ENCODE measurements at regions not wholly inside any gene's neighbourhood (a gene's known extent, or its start where the extent isn't known, plus 50 kb on each side); places are given as distances from the start of the nearest gene placed in this dataset.

DNA sequence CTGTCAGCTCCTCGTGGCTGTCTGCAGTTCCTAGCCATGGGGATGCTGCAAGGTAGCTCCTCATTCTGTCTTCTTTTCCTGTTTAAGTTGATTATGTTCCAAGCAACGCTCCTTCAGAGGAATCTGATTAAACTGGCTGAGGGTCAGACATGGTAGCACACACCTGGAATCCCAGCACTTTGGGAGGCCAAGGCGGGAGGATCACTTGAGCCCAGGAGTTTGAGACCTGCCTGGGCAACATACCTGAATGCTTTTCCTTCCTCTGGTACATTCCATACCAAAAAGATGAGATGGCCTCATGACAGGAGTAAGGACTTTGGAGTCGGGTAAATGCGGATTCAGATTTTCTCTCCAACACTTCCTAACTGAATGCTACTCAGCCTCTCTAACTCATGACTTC, 246.8 kb upstream of the JARID2 start:
- intact Hi-C loops (cut with micrococcal nuclease), result no loop called here

DNA sequence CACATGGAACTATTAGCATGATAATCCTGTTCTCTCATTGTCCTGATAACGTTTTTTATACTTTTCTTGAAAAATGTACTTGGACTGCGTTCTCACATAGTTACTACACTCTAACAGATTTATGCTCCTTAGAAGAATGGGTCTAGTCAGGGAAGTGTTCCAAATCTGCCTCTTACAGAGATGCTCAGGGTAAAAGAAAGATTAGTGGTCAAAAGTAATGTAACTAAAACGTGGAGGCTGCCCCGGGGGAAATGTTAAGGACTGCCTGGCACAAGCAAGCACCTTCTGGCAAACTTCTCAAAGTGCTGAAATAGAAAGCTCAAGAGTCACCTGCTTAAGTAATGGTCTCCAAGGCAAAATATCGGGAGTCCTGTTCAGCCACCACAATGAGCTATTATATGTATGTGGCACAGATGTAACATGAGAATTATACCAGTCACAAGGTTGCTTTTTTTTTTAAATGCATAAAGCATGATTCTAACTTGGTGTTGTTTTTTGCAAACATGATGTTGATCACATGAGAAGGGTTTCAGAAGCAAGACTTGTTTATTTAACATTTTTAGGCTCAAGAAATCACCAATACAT, 244.5 kb upstream of the JARID2 start:
- intact Hi-C loops (cut with micrococcal nuclease), result no loop called here

DNA sequence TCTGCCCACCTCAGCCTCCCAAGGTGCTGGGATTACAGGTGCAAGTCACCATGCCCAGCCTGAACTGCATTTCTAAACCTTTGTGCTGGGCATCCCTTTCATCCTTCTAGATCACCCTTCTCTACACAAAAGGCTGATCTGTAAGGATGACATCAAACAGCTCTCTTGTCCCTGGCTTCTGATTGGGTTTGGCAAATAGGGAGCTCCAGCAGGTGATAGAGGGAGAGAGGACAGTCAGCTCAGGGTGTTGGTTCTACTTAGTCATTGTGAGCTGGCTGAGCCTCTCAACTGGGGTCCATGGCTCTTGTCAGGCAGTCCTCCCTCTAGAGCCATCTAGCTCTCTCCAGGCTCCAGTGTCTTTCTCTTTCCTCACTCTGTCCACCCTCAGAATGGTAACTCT, 237.6 kb upstream of the JARID2 start:
- intact Hi-C loops (cut with micrococcal nuclease), result no loop called here

DNA sequence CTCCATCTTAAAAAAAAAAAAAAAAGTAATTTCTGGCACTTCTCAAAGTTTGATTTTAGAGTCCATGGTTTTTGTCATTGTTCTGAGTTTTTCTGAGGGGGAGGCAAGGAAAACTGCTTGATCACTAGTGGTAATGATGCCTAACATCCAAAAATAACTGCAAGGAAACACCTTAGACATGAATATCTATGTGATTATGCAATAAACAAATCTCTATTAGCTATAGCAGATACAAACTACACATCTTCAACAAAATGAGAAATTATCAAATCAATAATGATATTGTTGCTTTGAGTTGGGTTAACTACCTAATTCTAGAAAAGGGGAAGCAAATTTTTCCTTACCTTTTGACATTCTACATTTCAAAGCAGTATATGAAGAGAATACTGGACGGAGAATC, 230.9 kb upstream of the JARID2 start:
- intact Hi-C loops (cut with micrococcal nuclease), result no loop called here

DNA sequence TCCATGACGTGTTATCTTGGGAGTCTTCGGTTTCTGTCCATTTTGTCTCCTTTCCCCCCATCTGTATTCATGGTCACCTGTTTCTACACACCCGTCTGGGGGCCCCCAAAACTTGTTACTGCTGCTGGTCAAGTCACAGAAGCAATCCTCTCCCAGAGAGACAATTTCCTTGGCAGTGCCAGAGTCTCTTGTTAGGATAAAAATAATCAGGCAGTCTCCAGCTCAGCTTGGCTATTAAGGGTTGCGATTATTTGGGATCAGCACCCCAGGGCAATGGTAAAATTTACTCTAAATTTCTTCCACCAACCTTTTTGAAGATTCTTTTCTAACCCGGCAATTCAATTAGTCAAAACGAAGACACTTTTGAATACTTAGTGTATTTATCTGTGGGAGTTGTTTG, 229.1 kb upstream of the JARID2 start:
- intact Hi-C loops (cut with micrococcal nuclease), result no loop called here

DNA sequence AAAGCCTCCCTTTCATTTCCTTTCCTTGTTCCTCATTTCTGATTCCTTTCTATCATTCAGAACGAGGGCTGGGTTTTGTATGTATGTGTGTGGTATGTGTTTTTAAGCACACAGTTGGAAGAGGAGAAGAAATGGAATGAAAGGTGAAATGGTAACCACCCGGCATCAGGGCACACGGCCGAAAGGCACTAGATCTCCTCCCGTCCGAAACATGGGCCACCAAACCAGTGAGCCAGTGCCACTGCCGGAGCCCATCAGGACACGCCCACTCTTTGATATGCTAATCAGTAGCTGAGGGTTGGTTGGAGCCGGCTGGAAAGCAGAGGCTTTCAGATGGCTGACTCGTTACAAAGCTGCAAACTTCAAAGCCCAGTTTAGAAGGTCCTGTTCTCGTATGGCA, 228.6 kb upstream of the JARID2 start:
- intact Hi-C loops (cut with micrococcal nuclease), result no loop called here

DNA sequence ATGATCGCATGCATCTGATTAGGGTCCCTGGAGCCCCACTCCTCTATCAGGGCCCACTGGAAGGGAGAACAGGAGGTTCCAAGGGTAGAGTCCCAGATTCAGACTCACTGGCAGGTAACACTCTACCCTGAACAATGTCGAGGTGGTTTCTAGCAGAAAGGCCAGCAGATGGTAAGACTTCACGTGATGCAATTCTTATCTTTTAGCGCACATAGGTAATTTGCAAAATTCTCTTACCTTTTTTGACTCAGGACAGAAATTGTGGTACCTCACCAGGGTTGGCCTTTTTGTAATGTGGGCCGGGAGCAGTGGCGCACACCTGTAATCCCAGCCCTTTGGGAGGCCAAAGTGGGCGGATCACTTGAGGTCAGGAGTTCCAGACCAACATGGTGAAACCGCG, 228.1 kb upstream of the JARID2 start:
- intact Hi-C loops (cut with micrococcal nuclease), result no loop called here

DNA sequence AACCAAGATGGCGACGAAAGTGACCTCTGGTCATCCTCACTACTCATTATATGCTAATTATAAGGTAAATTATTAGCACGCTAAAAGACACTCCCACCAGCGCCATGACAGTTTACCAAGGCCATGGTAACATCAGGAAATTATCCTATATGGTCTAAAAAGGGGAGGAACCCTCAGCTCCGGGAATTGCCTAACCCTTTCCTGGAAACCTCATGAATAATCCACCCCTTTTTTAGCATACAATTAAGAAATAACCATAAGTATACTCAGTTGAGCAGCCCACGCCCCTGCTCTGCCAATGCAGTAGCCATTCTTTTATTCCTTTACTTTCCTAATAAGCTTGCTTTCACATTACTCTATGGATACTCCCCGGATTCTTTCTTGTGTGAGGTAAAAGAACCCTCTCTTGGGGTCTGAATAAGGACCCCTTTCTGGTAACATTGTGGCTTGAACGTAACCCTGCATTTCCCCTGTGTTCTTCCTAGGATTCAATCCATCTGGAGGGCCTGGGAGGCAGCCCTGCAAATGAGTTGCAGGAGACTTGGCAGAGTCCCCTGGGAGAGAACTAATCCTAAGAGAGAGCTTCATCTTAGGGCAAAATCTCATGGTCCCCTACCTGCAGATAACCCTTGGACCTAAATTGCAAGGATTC, 225.6 kb upstream of the JARID2 start:
- intact Hi-C loops (cut with micrococcal nuclease), result no loop called here

DNA sequence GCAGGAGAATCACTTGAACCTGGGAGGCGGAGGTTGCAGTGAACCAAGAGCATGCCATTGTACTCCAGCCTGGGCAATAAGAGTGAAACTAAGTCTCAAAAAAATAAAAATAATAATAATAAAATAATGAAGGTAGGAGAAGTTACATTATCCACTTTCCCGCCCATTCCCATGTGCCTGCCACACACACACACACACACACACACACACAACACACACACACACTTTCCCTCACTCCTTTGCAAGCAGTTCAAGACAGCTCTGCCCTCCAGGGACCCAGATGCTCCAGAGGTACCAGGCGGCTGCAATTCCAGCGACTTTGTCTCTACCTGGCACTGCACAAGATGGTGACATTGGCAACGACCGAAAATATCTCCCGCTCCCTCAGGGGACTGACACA, 224.8 kb upstream of the JARID2 start:
- intact Hi-C loops (cut with micrococcal nuclease), result no loop called here

DNA sequence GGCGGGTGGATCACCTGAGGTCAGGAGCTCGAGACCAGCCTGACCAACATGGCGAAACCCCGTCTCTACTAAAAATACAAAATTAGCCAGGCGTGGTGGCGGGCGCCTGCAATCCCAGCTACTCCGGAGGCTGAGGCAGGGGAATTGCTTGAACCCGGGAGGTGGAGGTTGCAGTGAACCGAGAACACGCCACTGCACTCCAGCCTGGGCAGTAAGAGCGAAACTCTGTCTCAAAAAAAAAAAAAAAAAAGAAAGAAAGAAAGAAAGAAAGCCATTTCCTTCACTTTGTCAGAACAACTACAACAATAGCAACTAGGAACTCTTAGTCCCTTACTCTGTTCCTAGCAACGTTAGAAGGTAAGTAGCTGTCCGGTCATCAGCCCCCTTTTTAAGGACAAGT, 222.9 kb upstream of the JARID2 start:
- intact Hi-C loops (cut with micrococcal nuclease), result loop anchor here (1.0 kb wide), 2 partner anchors 146 to 222 kb away; no protein-coding TSS in a partner anchor

DNA sequence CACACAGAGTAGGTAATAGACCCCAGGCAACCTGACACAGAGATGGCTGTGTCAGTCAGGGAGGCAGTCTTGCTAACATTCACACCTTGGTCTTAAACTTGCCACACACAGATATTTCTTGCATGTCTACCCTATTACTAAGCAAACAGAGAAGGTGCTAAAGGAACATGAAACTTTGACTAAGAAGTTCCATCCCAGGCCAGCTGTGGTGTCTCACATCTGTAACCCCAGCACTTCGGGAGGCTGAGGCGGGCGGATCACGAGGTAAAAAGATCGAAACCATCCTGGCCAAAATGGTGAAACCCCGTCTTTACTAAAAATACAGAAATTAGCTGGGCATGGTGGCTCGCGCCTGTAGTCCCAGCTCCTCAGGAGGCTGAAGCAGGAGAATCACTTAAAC, 222.4 kb upstream of the JARID2 start:
- intact Hi-C loops (cut with micrococcal nuclease), result loop anchor here (1.0 kb wide), 2 partner anchors 146 to 222 kb away; no protein-coding TSS in a partner anchor

DNA sequence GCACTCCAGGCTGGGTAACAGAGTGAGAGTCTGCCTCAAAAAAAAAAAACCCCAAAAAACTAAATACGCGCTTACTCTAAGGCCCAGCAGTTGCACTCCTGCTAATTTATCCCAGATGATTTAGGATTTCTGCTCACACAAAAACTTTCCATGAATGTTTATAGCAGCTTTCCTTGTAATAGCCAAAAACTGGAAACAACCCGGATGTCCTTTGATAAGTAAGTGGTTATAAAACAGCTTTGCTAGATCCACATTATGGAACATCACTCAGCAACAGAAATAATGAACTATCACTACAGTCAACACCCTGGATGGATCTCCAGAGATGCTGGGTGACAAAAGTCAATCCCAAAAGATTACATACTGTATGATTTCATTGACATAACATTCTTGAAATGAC, 220.4 kb upstream of the JARID2 start:
- intact Hi-C loops (cut with micrococcal nuclease), result no loop called here

DNA sequence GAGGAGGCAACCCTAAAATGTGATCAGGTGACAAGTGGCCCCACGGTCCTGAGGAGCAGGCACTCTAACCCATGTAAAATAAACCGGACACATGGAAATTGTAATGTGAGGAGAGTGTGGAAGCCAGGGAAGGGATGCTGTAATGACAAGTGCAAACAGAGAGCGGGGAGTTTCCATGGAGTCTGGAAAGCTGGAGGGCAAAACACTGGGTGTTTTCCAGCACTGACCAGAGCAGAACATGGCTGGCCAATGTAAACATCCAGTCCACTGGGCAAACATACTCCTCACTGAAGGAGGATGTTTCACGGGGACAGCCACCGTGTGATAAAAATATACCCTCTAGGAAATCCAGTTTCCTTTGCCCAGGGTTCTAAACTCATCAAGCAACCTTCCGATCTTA, 219.0 kb upstream of the JARID2 start:
- intact Hi-C loops (cut with micrococcal nuclease), result no loop called here

DNA sequence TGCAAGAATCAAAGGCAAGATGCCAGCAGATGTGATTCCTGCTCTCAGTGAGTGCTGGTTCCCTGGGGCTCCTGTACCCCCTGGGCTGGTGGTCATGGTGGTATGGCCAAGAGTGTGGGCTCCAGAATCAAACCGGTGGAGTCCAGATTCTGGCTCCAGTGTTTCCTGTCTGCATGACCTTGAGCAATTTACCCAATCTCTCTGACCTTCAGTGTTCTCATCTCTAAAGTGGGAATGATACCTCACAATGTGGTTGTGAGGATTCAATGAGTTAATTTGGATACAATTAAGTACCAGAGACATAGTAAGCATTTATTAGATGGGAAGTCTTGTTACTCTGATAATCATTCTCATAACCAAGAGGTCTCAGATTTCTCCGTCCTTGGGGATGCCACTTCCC, 218.4 kb upstream of the JARID2 start:
- intact Hi-C loops (cut with micrococcal nuclease), result no loop called here

DNA sequence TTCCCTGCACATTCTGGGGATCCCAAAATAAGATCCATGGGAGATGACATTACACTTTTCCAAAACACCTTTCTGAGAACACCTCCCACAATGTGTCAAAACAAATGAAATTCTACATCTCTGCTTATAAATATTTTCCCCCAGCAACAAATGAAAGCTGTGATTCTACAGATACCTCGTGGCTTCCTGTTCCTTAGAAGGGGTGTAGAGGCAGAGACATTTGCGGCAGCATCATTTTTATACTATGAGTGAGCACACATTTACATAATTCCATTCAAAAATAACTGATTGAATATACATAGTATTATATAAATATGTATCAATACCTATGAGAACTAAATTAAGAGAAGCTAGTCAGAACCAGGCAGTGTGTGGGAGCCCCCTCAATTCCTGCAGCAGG, 213.9 kb upstream of the JARID2 start:
- intact Hi-C loops (cut with micrococcal nuclease), result no loop called here

DNA sequence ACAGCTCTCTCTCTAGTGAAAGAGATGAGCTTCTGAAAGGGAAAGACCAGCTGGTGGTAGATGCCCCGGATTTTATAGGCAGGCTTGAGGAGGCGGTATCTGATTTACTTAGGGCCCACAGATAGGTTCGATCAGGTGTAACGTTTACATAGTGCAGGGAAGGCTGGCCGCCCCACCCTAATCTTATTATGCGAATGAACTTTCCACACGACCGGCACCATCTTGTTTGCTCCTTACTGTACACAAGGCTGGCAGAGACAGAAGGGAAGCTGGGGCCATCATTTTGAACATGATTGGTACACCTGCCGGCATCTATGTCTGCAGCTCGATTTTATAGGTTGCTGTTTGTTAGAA, 212.0 kb upstream of the JARID2 start:
- intact Hi-C loops (cut with micrococcal nuclease), result no loop called here

DNA sequence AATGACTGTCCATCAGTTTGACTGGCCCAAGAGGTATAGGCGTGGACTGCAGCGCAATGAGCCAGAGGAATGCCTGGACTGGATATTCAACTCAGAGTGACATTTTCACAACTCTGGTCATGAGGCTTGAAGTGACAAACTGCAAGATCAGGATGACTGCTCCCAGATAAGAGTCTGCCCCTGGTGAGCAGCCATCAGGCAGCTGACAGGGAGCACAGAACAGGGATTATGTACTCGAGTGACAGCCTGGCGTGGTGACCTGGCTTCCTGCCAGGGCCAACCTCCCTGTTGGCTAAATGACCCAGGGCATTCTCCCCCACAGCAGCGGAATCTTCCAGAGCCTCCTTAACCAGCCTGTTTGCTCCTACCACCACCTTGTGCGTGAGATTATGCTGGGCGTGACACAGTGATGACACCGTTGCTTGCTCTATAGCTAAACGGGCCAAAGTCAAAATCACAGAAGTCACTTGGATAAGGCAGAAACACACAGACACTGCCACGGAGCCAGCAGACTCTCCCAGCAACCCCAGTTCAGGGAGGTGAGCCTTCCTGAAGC, 209.1 kb upstream of the JARID2 start:
- intact Hi-C loops (cut with micrococcal nuclease), result no loop called here

DNA sequence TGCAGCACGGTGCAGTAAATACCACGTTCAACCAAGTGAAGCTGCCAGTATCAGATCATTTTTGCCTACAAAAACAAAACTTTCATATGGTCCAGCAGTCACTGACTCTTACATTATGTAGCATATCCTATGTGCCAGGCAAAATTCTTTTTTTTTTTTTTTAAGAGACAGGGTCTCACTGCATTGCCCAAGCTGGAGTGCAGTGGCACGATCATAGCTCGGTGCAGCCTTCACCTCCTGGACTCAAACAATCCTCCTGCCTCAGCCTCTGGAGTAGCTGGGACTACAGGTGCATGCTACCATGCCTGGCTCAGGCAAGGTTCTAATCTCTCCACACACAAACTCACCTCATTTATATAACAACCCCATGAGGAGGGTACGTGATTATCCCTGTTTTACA, 208.6 kb upstream of the JARID2 start:
- intact Hi-C loops (cut with micrococcal nuclease), result no loop called here

DNA sequence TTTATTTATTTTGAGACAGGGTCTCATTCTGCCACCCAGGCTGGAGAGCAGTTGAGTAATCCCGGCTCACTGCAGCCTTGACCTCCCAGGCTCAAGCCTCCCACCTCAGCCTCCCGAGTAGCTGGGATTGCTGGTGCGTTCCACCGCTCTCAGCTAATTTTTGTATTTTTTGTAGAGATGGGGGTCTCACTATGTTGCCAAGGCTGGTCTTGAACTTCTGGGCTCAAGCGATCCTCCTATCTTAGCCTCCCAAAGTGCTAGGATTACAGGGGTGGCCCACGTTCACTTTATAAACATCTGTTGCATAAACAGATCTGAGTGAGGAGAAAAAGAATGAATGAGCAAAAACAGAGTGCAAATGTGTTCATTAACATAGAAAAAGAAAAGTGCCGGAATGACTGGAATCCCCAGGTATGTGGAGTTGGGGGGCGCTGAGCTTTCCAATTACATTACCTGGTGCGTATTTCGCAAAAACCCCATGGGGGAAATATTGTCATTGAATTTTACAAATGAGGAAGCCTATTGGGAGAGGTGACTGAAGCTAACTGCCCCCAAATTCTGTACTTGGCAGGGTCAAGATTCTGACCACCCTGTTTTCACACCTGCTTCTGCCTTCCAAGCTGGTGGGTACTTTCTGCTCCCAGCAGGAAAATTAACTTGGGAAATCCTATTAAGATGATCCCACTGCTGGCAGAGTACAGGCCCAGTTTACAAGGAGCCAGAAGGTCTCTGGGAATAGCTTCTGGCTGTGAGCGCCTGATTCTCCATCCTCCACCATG, 207.7 kb upstream of the JARID2 start:
- intact Hi-C loops (cut with micrococcal nuclease), result no loop called here

DNA sequence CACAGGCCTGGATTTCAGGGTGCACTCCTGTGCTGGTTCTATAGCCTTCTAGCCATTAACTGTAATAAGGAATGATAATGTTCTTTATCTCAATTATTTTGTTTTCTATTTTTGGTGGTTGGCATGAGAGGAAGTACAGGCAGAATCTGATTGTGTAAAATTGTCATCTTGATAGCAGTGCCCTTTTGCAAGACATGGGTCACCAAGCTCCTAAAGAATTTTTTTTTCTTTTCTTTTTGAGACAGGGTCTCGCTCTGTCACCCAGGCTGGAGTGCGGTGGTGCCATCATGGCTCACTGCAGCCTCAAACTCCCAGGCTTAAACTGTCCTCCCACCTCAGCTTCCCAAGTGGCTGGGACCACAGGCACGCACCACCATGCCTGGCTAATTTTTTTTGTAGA, 206.7 kb upstream of the JARID2 start:
- intact Hi-C loops (cut with micrococcal nuclease), result no loop called here

DNA sequence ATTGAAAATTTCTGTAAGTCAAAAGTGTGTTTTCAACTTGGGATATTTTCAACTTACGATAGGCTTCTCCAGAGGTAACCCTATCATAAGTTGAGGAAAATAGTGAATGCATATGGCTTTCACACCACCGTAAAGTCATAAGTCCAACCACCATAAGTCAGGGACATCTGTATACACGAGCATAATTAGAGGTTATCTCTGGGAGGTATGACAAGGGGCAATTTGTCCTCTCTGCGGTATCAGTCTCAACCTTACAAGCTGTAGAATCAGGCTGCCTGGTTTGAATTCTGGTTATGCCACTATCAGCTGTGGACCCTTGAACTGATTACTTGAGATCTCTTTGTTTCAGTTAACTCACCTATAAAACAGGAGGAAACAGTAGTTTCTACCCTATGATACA, 202.9 kb upstream of the JARID2 start:
- intact Hi-C loops (cut with micrococcal nuclease), result no loop called here

DNA sequence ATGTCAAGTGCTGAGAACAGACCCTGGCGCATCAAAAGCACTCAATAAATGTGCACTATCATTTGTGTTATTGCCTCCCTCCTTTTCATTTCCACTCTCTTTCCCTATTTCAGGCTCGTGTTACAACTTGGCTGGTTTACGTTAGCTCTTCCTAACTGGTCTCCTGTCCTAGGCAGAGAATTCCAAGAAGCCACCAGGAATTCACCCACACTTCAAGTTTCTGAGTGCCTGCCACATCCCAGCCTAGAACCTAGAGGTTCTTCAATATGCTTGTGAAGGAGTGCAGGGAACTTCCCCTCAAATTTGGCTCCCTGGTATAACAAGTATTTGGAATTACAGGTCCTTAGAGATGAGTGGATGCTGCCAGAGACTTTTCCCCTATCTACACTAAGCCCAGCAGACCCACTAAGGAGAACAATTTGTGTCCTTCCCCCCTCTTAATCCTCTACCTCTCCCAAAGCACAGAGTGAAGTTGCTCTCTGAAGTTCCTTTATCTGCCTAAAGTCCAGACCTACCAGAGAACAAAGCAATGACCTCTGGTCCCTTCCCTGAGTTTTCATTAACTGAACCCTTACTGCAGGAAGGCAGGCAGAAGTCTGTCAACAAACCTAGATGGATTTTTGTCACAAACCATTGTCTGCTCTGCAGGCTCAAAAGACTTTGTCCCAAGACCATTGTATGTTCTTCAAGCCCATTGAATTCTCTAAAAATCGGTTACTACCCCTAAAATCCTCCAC, 201.6 kb upstream of the JARID2 start:
- intact Hi-C loops (cut with micrococcal nuclease), result no loop called here

Measured in T-helper 1 cell treated with Interleukin-12 subunit alpha and Interleukin-12 subunit beta and Interleukin-4 antibody, amounts not matched to agents 30 ng/mL and 1 ng/mL, for 36 hours (primary cell).